GM18873 (cell line): ENCODE measurements at regions not wholly inside any gene's neighbourhood (a gene's known extent, or its start where the extent isn't known, plus 50 kb on each side); places are given as distances from the start of the nearest gene placed in this dataset.
A peak's percentile ranks its signal among the peaks of the same experiment; 100 is the strongest.
"Not testable (repeated sequence)": the region's sequence is repeated elsewhere in the genome, so short reads cannot be mapped to it uniquely, and the experiment has no call there.

ENCODE experiments used
- ATAC-seq: cut with Tn5 transposase; IDR thresholded peaks from one replicate; pipeline ENCODE4 v1.9.1; 2021; ENCODE audit warnings: mild to moderate bottlenecking, moderate library complexity, moderate number of reproducible peaks; ENCODE audit not compliant: unreplicated experiment, low FRiP score

DNA sequence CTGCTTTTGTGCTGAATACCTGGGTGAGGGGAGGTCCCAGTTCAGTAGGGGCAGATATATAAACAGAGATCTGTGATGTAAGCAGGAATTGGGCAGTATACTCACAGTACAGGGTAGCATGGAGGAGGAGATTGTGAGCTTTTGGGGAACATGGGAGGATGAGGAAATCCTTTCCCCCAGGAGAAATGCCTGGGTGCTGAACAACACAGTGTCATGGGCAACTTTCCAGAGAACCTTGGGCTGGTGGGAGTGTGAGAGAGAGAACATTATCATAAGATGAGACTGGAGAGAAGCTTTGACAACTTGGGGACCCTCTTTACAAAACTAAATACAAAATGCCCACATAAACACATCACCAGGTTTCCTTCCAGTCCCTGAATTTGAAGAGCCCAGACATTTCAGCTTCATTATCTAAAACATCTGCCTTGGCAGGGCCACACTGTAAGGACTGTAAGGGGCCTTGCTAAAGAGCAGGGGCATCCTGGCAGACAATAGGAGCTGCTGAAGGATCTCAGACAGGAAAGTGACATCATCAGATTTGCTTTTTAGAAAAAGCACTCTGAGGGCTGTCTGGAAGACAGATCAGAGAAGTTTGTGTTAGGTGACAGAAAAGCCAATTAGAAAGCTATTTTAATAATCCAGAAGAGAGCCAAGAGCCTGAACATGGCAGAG, 105.1 kb upstream of the FOXN2 start:
- no peak for ATAC-seq

DNA sequence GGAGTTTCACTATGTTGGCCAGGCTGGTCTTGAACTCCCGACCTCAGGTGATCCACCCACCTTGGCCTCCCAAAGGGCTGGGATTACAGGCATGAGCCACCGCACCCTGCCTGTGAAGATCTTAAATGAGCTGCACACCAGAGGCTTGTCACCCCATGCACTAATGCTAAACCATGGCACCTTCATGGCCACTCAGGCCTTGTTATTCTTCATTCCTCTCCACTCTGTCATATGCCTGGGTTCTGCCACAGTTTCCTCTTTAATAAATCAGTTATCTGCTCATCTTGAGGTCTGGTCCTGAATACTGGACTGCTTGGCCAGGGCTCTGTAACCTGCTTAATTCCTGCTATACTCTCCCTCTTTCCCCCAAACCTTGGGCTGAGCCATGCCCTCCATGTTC, 104.3 kb upstream of the FOXN2 start:
- no peak for ATAC-seq

DNA sequence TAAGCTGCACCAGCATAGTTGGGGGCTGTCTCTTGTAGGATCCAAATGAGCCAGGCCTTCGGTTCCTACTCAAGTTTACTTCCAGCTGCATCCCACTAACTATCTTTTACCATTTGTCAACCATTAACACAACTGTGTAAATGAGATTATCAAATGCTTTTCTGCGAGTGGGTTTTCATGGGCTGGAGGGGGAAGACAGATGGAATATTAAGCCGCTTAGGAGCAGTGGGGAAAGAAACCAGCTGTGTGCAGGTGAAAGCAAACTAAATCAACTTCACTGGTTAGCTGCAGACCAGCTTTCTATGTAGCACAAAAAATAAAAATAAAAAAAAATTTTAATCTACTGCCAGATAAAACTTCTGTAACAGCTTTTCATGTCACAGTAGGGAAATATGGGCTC, 100.8 kb upstream of the FOXN2 start:
- ATAC-seq, result no peak

DNA sequence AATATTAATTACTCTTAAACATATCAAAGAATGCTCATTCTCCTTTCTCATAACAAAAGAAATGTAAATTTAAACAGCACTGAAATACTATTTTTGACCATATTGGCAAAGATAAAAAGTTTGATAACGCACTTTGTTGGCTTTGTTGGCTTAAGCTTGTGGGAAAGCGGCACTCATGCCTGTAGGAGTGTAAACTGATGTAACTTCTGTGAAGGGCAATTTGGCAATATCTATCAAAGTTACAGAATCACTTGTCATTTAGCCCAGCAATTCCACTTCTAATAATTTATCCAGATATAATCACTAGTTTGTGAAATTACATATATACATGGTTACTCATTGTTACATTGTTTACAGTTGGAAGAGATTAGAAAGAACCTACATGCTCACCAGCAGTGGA, 96.3 kb upstream of the FOXN2 start:
- no peak for ATAC-seq

DNA sequence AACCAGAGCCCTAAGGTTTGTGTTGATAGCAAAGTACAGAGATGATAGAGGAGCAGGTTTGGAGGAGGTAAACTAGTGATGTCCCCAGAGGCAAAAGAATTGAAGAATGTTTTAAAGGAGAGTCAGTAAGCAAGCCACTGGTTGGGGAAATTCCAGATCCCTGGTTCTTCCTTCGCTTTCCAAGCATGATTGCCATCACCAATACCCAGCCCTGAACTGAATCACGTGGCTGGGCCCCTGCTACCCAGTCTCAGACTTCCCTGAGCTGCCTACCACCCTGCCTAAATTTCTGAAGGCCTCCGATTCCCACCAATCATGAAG, 95.3 kb upstream of the FOXN2 start:
- ATAC-seq, result no peak

DNA sequence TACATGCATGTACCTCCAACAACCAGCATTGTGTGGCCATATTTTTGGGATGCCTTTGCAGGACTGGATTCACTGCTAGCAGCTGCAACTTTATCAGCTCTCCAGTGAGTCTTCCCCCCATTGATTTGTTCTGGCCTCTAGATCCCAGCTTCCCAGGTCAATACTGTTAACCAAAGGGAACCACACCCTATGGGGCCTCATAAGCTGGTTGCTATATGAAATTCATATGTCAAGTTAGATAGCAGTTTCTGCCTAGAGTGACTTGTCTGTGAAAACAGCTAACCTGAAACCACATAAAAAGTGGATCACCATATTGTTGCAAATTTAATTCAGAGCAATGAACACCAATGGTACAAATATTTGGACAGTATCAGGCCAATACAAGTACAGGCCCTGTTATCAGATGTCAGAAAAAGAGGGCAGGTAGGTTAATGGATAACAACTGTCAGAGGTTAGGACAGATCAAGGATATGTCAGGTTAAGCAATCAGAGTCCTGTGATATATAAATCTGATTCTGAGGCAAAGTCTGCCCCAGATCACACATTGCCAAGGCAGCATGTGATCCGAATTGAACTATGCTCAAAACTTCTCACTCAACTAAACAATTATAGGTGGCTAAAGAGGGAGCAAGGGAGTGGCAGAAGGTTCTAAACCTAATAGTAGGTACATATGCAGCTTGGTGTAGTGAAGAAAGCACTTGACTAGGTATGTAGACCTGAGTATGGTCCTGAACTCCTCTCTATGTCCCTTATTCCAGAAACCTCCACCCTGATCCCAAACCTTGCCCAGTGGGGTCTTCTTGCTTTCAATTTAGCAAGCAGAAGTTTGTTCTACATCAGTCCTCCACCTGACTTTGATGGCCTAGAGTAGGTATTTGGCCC, 94.7 kb upstream of the FOXN2 start:
- ATAC-seq, result no peak

DNA sequence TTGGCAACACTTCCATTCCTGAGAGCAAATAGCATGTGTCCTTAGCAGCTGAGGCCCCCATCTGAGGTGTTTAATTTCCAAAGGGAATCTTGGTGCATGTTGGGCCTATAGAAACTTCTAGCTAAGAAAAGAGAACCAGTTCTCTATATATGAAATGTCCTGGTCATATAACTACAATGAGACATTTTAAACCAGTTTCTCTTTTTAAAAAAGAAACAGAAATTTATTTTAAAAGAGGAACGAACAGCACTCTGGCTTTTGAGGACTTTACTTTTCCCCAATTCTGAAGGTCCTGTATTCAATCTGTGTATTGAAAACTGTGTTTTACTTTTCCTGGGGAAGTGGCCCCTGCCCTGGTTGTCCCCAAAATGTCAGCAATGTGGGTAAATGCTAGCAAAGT, 94.0 kb upstream of the FOXN2 start:
- no peak for ATAC-seq

DNA sequence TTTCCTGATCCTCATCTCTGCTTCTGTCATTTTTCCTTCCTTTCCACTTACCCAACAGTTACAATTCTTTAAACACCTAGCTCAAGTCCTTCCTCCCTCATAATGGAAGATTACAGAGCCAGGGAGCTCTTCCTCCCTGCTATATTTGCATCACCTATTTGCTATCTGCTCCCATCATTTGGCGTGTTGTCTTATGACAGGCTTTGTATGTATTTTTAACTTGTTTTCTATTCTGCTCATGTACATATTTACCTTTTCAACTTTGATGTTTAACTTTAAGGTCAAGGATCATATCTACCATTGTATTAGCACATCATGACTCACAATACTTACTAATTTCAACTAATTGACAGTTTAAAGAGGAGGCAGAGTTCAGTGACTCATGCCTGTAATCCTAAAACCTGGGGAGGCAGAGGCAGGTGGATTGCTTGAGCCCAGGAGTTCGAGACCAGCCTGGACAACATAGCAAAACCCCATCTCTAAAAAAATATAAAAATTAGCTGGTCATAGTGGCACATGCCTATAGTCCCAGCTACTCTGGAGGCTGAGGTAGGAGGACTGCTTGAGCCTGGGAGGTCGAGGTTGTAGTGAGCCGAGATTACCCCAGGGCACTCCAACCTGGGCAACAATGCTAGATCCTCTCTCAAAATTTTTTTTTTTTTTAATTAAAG, 92.5 kb upstream of the FOXN2 start:
- no peak for ATAC-seq

DNA sequence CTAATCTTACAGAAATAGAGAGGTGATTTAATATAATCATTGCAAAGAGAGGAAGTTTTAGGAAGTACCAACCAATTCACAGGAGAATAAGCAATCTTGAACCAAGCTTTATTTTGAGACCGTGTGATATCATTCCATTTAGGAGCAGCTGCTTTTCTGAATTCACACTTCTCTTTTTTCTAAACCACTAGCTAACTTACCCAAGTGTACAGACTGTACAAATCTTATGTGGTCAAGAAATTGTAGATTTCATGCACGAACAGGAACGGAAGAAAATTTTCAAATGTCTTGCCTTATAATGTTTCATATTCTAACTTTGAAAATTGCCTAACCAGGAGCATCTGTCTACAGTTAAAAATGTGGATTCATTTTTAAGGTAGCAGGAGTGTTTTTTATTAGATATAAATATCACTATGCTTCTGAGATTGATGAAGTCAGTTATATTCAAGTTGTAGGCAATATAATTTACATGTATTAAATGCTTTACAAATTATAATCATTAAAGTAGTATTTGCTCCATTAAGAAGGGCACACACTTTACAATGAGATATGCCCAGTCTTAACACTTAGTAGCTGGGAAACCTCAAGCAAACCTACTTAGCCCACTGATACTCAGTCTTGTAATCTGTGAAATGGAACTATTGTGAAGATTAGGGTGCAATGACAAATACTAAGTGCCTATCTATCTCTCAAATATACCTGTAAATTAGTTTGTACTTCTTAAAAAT, 86.7 kb upstream of the FOXN2 start:
- peak; percentile 67 for ATAC-seq

DNA sequence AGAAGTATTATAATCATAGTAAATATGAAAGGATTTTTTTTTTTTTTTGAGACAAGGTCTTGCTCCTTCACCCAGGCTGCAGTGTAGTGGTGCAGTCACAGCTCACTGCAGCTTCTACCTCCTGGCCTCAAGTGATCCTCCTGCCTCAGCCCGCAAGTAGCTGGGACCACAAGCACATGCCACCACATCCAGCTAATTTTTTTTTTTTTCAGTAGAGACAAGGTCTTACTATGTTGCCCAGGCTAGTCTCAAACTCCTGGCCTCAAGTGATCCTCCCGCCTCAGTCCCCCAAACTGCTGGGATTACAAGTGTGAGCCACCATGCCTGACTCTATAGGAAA, 86.2 kb upstream of the FOXN2 start:
- ATAC-seq, result no peak

DNA sequence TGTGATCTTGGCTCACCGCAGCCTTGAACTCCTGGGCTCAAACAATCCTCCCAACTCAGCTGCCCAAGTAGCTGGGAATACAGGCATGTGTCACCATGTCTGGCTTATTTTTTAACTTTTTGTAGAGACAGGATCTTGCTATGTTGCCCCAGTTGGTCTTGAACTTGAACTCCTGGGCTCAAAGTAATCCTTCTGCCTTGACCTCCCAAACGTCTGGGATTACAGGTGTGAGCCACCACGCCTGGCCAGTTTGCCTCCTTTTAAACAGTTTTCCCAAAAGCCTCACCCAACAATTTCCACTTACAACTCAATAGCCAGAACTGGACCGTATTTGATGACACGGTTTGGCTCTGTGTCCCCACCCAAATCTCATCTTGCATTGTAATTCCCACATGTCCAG, 85.4 kb upstream of the FOXN2 start:
- no peak for ATAC-seq

DNA sequence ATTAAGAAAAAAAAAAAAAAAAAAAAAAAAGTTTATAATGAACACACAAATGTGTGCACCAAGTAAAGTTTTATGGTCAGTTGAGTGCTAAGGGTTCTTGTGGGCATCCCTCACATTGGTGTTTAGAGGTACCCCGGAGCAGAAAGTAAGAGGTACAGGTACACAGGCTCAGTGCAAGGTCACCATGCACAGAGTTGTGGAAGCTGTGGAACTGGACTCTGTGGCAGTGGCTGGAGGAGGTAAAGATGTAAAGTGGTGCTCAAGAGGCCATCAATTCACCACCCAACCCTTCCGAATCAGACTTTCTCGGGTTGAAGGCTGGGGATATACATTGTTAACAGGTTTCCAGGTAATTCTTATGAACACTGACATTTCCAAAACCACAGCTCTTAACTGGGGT, 83.6 kb upstream of the FOXN2 start:
- no peak for ATAC-seq

DNA sequence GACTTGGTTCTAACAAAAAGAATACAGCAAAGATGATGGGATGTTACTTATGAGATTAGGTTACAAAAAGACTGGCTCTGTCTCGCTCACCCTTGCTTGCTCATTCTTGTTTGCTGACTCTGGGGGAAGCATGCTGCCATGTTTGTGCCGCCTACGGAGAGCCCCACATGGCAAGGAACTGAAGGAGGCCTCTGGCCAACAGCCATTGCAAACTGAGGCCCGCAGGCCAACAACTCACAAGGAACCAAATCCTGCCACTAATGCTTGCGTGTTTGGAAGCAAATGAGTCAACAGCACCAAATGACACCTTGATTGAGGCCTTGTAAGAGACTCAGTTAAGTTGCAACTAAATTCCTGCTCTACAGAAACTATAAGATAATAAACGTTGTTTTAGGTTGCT, 82.1 kb upstream of the FOXN2 start:
- no peak for ATAC-seq

DNA sequence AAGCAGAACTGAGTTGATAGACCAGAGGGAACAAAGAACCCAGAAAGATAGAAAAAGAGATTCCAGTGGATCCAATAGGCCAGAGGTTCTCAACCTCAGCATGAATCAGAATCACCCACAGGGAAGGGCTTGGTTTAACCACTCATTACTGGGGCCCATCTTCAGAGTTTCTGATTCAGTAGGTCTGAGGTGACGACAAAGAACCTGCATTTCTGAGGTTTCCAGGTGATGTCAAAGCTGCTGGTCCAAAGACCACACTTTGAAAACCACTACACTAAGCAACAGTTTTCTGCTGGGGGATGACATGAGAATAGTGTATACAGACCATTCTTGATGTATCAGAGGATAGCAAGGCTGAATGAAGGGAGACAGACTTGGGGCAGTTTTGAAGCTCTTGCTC, 81.5 kb upstream of the FOXN2 start:
- no peak for ATAC-seq

DNA sequence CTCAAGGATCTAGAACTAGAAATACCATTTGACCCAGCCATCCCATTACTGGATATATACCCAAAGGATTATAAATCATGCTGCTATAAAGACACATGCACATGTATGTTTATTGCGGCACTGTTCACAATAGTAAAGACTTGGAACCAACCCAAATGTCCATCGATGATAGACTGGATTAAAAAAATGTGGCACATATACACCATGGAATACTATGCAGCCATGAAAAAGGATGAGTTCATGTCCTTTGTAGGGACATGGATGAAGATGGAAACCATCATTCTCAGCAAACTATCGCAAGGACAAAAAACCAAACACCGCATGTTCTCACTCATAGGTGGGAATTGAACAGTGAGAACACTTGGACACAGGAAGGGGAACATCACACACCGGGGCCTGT, 80.7 kb upstream of the FOXN2 start:
- not testable (repeated sequence) for ATAC-seq

DNA sequence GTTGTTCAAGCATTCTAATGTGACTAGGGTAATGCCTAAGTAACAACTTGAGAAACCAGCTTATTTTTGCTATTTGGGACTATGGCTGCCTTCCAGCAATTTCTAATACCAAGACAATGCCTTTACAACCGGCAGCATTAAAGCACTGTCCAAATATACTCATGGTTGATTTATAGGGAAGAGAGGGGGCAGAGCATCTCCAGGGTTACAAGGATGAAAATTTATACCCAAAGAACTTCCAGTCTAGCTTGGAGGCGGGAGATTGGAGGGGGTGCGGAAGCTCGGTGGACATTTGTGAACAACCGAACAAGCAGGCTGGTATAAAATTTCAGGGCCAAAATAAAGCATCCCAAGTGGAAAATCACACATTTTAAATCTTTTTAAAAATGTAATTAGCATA, 79.4 kb upstream of the FOXN2 start:
- ATAC-seq, result no peak

DNA sequence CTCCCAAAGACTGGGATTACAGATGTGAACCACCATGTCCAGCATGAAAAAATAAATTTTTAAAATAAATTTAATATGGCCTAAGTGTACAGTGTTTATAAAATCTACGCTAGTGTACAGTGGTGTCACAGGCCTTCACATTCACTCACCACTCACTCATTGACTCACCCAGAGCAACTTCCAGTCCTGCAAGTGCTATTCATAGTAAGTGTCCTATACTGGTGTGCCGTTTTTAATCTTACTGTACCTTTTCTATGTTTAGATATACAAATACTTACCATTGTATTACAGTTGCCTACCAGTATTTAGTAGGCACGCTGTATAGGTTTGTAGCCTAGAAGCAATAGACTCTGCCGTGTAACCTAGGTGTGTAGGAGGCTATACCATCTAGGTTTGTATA, 76.1 kb upstream of the FOXN2 start:
- ATAC-seq, result no peak

DNA sequence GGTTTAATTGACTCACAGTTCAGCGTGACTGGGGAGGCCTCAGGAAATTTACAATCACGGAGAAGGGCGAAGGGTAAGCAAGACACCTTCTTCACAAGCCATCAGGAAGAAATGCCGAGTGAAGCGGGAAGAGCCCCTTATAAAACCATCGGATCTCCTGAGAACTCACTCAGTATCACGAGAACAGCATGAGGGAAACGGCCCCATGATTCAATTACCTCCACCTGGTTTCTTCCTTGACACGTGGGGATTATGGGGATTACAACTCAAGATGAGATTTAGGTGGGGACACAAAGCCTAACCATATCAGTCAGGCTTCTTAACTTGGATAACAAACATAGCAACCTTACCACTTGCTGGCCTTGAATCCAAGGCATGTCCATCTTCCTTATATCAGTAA, 73.6 kb upstream of the FOXN2 start:
- no peak for ATAC-seq

DNA sequence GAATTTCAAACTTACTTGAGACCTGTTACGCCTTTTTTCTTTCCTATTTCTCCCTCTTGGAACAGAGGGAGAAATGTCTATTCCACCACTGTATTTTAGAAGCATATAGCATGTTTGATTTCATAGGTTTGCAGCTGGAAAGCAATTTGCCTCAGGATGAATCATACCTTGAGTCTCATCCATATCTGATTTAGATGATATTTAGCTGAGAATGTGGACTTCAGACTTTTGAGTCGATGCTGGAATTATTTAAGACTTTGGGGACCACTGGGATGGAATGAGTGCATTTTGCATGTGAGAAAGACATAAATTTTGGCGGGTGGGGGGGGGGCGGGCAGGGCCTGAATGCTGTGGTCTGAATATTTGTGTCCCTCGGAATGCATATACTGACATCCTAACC, 67.3 kb upstream of the FOXN2 start:
- no peak for ATAC-seq

DNA sequence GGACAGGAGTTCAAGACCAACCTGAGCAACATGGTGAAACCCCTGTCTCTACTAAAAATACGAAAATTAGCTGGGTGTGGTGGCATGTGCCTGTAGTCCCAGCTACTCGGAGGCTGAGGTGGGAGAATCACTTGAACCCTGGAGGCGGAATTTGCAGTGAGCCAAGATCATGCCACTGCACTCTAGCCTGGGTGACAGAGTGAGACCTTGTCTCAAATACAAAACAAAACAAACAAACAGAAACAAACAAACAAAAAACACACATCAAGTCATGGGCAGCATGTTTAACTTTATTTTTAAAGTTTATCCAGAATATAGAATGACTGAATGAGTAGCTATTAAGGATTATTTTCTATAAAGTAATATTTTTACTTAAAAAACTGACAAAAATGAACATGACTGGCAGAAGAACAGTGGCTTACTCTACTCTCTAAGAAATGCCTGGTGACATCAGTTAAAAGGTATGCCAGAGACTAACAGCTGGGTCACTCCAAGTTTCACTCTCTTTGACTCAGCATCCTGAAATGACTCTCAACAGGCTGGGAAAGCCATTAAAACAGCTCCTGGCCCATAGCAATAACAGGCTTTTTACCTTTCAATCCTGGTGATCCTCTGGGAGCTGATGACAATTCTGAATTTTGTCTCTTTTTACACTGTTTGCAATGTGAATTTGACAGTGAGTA, 66.1 kb upstream of the FOXN2 start:
- peak; percentile 94 for ATAC-seq

DNA sequence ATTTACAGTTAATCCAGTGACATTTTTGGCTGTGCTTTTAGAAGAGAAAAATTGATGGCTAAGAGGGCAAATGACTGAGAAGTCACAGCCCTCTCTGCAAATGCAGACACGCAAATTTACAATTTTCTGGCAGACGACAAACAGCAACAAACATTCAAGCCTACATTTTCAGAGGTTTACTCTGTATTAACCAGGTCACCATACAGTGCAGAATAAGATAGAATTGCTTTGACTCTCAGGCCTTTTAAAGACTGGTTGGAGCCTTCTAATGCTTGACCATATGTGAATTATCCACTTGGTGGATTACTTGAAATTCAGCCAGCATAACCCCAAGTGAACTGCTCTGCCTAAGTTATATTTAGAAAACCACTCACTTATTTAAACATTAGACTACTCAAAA, 65.5 kb upstream of the FOXN2 start:
- ATAC-seq, result peak; percentile 3
